Suprapubic skin (tissue), 4 donors: ENCODE measurements at regions not wholly inside any gene's neighbourhood (a gene's known extent, or its start where the extent isn't known, plus 50 kb on each side); places are given as distances from the start of the nearest gene placed in this dataset.
"Not testable (repeated sequence)": the region's sequence is repeated elsewhere in the genome, so short reads cannot be mapped to it uniquely, and the experiment has no call there.

ENCODE experiments used
- EP300 ChIP-seq: sonication (generic); formaldehyde crosslinking; IDR thresholded peaks from one replicate; pipeline ENCODE4 v1.6.1; 2017; ENCODE audit warnings: antibody characterized with exemption
- POLR2A ChIP-seq, 2 donors: fragments of 450-650 bp; IDR thresholded peaks; one replicate each; pipeline ENCODE4 v1.6.1; 2017; ENCODE audit warnings: antibody characterized with exemption in 2 of 2, mild to moderate bottlenecking in 2 of 2, moderate library complexity in 2 of 2
- POLR2AphosphoS5 ChIP-seq, 3 donors: sonication (generic); formaldehyde crosslinking; IDR thresholded peaks; one replicate each; pipeline ENCODE4 v1.6.1; 2017; ENCODE audit warnings: antibody characterized with exemption in 3 of 3
- TF ChIP-seq, protein P1 (sequence below), 2 donors: fragments of 200-600 bp in 1 of 2; fragments of 450-650 bp in 1 of 2; sonication (generic) in 1 of 2; IDR thresholded peaks; one replicate each; pipeline ENCODE4 v1.5.1; 2016 to 2019; ENCODE audit warnings: antibody characterized with exemption in 2 of 2, mild to moderate bottlenecking in 1 of 2, moderate library complexity in 1 of 2

DNA sequence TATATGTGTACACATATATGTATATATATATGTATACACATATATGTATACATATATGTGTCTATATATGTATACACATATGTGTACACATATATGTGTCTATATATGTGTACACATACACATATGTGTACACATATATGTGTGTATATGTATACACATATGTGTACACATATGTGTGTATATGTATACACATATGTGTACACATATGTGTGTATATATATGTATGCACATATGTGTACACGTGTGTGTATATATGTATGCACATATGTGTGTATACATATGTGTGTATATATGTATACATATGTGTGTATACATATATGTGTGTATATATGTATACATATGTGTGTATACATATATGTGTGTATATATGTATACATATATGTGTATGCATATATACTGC, 76.7 kb upstream of the RBPJ start:
- TF ChIP-seq POLR2AphosphoS5 (IDR thresholded peaks at IDR 0.05); POLR2A (IDR thresholded peaks at IDR 0.05); EP300: not testable (repeated sequence)
- TF ChIP-seq, protein P1, sequence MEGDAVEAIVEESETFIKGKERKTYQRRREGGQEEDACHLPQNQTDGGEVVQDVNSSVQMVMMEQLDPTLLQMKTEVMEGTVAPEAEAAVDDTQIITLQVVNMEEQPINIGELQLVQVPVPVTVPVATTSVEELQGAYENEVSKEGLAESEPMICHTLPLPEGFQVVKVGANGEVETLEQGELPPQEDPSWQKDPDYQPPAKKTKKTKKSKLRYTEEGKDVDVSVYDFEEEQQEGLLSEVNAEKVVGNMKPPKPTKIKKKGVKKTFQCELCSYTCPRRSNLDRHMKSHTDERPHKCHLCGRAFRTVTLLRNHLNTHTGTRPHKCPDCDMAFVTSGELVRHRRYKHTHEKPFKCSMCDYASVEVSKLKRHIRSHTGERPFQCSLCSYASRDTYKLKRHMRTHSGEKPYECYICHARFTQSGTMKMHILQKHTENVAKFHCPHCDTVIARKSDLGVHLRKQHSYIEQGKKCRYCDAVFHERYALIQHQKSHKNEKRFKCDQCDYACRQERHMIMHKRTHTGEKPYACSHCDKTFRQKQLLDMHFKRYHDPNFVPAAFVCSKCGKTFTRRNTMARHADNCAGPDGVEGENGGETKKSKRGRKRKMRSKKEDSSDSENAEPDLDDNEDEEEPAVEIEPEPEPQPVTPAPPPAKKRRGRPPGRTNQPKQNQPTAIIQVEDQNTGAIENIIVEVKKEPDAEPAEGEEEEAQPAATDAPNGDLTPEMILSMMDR (IDR thresholded peaks at IDR 0.05): not testable (repeated sequence)
